Cardiac fibroblast (primary cell): ENCODE measurements at regions not wholly inside any gene's neighbourhood (a gene's known extent, or its start where the extent isn't known, plus 50 kb on each side); places are given as distances from the start of the nearest gene placed in this dataset.

Source experiments
- DNase-seq, 2 donors: peaks; one replicate each; pipeline versions ENCODE4 v3.0.0 to v3.0.0-alpha.2; 2010; ENCODE audit warnings: low read depth in 2 of 2
- H3K4me3 ChIP-seq, 2 donors: replicated peaks in 1 of 2; 1 replicate in 1 of 2; 2 replicates in 1 of 2; pipeline ENCODE4 v1.5.1; 2011; ENCODE audit warnings: low read depth in 2 of 2, low read length in 2 of 2, mild to moderate bottlenecking in 2 of 2, moderate library complexity in 1 of 2
- CTCF ChIP-seq: IDR thresholded peaks from one replicate; pipeline ENCODE4 v1.5.1; 2011; ENCODE audit warnings: low read depth, mild to moderate bottlenecking, low read length, inconsistent platforms

- DNase-seq, result no peak
- no peak overlapping the region for H3K4me3 ChIP-seq
- TF ChIP-seq CTCF, result no peak
These were observed 241.0 kb upstream of the NR2F2 start for GRCh38 chr15:96089405-96090058.

GRCh38 chr15:96092186-96092585, 238.3 kb upstream of the NR2F2 start:
- H3K4me3 ChIP-seq, result no peak overlapping the region
- no peak for DNase-seq
- no peak for TF ChIP-seq CTCF

- TF ChIP-seq CTCF, result no peak
- peak in 1 of 2 donors; percentile 16 for DNase-seq
- H3K4me3 ChIP-seq, result no peak overlapping the region
These were observed 237.4 kb upstream of the NR2F2 start for GRCh38 chr15:96093063-96093462.

GRCh38 chr15:96097661-96098060, 232.8 kb upstream of the NR2F2 start:
- H3K4me3 ChIP-seq, result no peak overlapping the region
- DNase-seq, result no peak
- TF ChIP-seq CTCF, result no peak

- no peak overlapping the region for H3K4me3 ChIP-seq
- TF ChIP-seq CTCF, result no peak
- no peak for DNase-seq
These were observed 227.9 kb upstream of the NR2F2 start for GRCh38 chr15:96102631-96103030.

- TF ChIP-seq CTCF, result no peak
These were observed 224.3 kb upstream of the NR2F2 start for GRCh38 chr15:96106181-96106580.

GRCh38 chr15:96106628-96107027, 223.9 kb upstream of the NR2F2 start:
- no peak overlapping the region for H3K4me3 ChIP-seq
- no peak for TF ChIP-seq CTCF
- DNase-seq, result no peak

More at GRCh38 chr15:96106181-96106580, 224.3 kb upstream of the NR2F2 start:
- no peak for DNase-seq
- no peak overlapping the region for H3K4me3 ChIP-seq
